Suprapubic skin (tissue), 3 donors: ENCODE measurements at regions not wholly inside any gene's neighbourhood (a gene's known extent, or its start where the extent isn't known, plus 50 kb on each side); places are given as distances from the start of the nearest gene placed in this dataset.

Experiments used
- EP300 ChIP-seq: sonication (generic); formaldehyde crosslinking; IDR thresholded peaks from one replicate; pipeline ENCODE4 v1.6.1; 2017; ENCODE audit warnings: antibody characterized with exemption
- POLR2A ChIP-seq, 2 donors: fragments of 450-650 bp; IDR thresholded peaks; one replicate each; pipeline ENCODE4 v1.6.1; 2017; ENCODE audit warnings: antibody characterized with exemption in 2 of 2, mild to moderate bottlenecking in 2 of 2, moderate library complexity in 2 of 2
- TF ChIP-seq, protein P1 (sequence below), 2 donors: fragments of 200-600 bp in 1 of 2; fragments of 450-650 bp in 1 of 2; sonication (generic) in 1 of 2; IDR thresholded peaks; one replicate each; pipeline ENCODE4 v1.5.1; 2016 to 2019; ENCODE audit warnings: antibody characterized with exemption in 2 of 2, mild to moderate bottlenecking in 1 of 2, moderate library complexity in 1 of 2

DNA sequence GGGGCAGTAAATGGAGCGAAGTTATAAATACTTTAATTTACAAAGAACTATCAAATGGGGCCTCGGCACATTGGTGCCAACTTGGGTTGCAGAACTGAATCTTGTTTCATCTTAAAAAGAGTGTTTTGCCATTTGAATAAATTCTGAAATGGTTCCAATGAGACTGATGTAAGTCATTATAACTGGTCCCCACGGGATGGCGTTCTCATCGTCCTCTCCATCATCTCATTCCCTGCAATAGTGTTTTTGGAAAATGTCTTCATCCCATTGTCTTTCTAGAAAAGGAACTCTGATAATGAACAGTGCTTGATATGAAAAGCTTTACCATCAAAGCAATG, 422.0 kb upstream of the ID2 start:
- no peak for TF ChIP-seq POLR2A (IDR thresholded peaks at IDR 0.05)
- TF ChIP-seq, protein P1, sequence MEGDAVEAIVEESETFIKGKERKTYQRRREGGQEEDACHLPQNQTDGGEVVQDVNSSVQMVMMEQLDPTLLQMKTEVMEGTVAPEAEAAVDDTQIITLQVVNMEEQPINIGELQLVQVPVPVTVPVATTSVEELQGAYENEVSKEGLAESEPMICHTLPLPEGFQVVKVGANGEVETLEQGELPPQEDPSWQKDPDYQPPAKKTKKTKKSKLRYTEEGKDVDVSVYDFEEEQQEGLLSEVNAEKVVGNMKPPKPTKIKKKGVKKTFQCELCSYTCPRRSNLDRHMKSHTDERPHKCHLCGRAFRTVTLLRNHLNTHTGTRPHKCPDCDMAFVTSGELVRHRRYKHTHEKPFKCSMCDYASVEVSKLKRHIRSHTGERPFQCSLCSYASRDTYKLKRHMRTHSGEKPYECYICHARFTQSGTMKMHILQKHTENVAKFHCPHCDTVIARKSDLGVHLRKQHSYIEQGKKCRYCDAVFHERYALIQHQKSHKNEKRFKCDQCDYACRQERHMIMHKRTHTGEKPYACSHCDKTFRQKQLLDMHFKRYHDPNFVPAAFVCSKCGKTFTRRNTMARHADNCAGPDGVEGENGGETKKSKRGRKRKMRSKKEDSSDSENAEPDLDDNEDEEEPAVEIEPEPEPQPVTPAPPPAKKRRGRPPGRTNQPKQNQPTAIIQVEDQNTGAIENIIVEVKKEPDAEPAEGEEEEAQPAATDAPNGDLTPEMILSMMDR (IDR thresholded peaks at IDR 0.05) = no peak
- no peak for TF ChIP-seq EP300
